Fibroblast of skin of left biceps (primary cell): ENCODE measurements at regions not wholly inside any gene's neighbourhood (a gene's known extent, or its start where the extent isn't known, plus 50 kb on each side); places are given as distances from the start of the nearest gene placed in this dataset.
"Not testable (repeated sequence)": the region's sequence is repeated elsewhere in the genome, so short reads cannot be mapped to it uniquely, and the experiment has no call there.

Experiments
- DNase-seq, 2 experiments: peaks; one replicate each; pipeline ENCODE4 v3.0.0-alpha.2; 2013; ENCODE audit warnings: low read depth in 2 of 2

DNA sequence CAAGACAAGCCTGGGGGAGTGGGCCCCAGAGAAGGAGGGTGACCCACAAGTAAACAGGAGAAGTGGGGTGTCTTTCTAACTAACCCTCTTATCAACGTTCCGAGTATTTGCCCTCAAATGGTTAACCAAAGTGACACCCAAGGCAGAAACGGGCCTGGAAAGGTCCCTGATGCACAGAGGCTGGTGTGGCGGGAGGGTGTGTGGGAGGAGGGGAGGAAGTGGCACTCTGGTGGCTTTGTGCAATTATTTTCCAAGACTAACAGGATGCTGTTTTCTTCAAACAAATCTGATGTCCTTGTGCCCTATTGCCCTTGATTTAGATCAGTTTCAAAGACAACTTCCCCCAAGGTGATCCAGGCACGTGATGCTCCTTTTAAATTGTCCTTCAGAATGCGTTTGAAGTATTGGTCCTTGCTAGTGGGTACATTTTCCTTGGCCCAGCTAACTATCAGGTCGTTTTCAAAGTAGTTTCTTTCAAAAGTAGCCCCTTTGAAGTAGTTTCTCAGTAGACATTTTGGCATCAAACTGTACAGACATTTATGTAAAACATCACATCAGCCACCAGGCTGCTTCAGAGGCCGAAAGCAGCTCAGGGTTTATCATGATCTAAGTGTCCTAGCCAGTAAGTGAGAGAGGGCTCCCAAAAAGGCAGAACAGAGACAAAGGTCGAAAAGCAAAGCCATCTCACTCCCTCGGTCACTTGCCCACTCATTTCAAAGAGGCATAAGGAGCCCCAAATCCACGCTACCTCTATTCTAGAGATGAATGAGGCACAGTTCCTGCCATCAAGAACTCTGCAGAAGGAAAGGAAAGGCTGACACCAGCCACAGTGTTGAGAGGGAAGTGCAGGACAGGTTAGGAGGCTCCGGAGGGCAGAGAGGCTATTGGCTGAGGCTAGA lies 371.1 kb upstream of the ID2 start:
- no peak for DNase-seq

DNA sequence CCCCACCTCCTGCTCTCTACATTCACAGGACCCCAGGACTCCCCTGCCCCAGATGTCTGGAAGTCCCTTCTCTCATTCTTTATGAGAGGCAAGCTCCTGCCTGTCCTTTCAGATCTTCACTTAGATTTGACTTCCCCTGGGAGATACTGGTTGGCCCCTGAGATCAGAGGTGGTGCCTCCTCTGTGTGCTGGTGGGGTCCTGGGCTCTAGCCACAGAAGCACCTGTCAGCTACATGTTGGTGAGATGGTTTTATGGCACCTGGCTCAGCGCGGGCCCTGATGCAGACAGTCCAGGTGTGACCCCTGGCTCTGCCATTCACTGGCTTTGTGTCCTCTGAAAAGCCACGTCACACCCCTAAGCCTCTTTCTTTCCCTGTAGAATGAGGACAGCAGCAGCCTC lies 369.6 kb upstream of the ID2 start:
- no peak for DNase-seq

DNA sequence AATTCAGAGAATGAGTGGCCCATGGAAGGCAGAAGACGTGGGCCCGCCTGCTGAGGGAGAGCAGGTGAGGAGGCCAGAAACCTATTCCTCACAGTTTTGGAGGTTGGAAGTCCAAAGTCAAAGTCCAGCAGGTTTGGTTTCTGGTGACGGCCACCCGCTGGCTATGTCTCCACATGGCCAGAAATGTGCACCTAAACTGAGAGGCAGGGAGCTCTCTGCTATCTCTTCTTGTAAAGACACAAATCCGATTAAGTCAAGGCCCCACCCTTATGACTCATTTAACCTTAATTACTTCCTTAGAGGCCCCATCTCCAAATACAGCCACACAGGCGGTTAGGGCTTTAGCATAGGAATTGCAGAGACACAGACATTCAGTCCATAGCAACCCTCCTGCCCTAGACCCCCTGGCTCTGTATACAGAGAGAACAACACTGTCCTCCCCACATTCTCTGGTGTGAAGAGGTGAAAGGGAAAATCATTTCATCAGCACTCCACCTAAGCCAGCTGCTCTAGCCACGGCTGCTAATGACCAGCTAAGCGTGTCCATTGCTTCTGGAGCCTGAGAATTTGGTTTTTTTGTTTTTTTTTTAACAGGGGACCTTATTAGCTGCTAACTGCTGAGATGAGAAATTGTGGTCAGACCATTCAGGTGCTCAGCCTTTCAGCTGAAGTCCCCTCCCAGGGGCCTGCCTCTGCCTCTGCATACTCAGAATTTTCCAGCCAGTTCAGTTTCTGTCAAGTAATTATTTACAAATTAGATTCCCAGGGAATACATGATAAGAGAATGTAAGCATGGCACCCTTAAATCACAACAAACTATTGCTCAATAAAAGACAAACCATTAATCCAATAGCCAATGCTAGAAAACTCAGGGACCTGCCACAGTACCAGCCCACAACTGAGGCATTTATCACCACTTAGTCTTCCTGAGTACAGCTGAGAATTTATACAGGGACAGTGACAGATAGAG lies 368.7 kb upstream of the ID2 start:
- DNase-seq, result no peak

DNA sequence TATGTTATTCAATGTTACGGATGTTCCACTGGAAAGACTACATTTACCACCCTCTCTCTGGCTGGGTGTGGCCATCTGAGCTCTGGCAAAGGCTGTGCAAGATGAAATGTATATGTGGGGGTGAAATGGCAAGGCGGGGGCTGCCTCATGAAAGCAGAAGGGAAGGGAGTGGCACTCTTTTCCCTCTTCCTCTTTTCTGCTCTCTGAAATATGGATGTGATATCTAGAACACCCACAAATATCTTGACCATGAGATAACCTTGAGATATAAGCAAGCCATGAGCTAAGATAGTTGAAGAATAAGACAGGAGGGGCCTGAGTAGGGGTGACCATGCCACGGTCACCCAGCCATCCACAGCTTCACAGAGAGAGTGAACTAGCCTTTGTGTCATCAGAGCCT lies 367.8 kb upstream of the ID2 start:
- no peak for DNase-seq

DNA sequence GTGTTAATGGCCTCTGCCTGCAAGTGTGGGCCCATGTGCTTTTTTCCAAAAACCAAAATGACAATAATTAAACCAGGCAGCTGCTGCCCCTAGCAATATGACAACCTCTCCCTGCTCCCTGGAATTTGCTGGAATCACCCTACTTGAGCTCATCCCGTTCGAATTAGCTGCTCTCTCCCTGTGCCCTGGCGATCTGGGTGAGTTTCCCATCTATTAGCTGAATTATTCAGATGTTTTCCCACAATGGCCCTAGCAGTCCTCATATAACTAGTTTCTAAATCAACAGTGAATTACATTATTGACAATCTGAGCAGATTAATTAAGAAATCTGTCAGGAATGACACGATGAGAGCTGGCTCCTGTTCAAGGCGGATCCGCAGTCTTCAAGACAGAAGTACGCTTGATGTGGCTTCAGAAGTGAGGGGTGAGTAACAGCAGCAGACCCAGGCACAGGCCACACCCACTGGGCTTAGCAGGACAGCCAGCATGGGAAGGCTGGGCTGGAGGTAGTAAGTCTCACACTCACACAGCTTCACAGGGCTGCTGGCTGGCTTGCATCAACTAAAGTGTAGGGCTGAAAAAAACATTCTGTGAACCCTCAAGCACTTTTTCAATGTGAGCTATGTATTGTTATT lies 366.2 kb upstream of the ID2 start:
- no peak for DNase-seq

DNA sequence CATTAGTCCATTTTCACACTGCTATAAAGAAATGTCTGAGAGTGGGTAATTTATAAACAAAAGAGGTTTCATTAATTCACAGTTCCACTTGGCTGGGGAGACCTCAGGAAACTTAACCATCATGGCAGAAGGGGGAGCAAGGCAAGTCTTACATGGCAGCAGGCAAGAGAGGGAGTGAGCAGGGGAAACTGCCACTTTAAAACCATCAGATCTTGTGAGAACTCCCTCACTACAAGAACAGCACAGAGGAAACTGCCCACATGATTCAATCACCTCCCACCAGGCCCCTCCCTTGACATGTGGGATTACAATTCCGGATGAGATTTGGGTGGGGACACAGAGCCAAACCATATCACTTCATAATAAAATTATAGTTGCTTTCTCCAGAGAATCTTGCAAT lies 365.5 kb upstream of the ID2 start:
- no peak for DNase-seq

DNA sequence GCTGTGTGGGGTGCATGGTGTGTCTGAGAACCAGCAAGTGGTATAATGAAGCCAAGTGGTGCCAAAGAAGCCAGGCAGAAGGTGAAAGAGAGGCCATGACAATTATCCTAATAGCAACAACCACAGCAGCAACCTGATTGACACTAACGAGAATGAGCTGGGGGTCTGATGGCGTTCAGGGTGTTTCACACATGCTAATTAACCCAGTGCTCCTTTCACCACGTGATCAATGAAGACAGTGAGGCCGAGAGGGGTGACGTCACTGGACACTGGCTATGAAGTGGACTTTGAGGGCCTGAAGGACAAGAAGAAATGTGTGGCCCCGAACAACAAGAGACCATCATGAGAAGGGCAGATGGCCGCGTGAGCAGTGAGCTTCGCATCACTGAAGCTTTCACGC lies 364.4 kb upstream of the ID2 start:
- DNase-seq, result no peak

DNA sequence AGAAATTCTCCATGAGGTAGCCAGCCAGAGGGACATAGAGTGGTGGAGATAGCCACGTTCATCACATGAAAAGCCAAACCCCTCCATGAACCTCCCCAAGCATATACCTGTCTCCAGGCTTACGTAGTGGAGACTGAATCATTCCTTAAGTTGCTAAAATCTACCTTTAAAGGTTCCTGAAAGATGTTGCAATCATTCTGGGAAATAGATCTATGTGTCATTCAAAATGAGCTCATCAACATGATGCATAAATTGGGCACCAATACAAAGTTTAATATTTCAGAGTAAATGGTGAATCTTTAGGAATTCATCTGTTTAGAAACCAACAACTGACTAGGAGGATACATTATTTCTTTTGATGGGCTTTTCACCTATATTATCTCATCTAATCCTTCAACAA lies 362.6 kb upstream of the ID2 start:
- DNase-seq, result no peak

DNA sequence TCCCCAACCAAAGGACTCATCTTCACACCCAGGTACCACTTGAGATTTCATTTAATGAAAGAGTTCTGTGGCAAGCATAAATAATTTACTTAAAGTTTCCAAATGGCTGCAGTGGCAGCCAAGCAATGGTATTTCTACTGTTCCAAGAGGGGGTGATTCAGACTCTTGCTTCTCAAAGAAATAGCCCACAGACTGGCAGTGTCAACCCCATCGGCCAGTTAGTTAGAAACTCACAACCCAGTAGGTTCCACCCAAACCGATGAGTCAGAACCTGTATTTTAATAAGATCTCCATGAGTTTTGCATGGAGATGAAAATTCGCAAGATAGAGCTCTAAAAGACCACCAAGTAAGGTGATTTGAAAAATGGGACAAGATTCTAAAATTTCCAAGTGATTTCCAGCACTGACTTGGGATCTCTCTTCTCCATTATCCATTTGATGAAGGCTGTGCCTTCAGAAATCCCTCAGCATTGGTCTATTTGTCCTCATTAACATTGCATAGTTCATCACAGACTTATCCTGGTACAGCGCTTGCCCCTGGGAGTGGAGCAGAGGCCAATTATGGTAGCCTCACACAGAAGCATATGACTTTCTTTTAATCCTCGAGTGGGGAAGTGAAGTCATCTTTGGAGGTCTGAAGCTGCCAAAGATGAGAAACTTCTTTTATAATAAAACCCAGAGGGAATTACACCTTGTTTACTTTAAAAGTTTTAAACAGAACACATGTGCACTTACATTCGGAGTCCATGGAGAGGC lies 361.4 kb upstream of the ID2 start:
- no peak for DNase-seq

DNA sequence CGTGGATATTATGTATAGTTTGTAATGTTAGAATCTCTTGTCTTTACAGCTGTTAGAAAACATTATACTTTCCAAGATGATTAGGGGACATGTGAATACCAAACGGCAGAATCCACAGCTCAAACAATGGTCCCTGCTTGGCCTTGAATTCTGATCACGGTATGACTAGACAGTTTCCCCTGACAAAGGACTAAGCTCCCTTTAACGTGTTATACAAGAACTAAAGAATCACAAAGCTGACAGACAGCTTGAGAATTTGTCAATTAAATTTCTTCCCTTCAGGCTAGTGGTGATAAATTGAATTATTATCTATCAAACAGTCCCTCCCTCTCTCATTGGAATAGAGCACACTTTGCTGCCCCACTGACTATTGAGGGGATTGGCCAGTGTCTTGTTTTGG lies 359.2 kb upstream of the ID2 start:
- no peak for DNase-seq

DNA sequence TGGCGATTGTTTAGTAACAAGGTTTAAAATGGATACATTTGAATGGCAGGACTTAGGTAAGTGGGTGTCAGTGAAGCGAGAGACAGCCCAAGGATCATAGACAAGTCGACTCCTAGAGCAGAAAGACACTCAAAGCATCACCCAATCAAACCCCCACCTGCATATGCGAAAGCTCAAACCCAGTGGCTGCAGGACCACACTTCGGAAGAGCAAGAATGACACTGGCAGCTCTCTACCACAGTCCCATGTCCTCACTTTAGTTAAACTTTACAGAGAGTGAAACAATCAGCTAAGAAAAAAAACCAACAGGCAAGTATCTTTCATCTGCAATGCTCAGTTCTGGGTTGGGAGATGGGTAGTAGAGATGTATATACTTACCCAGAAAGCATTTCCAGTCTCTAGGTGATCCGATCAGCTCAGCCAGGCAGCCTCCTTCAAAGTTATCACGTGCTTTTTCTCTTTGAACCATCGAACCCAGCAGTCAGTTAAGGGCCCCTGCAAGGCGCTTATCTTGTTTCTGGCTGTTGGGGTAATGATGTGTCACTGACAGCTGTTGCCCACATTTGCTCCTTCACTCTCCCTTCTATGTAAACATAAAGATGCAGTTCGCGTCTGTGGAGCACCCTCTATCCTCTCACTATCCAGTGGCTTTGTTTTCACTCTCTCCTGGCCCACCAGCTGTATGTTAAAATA lies 357.5 kb upstream of the ID2 start:
- no peak for DNase-seq

DNA sequence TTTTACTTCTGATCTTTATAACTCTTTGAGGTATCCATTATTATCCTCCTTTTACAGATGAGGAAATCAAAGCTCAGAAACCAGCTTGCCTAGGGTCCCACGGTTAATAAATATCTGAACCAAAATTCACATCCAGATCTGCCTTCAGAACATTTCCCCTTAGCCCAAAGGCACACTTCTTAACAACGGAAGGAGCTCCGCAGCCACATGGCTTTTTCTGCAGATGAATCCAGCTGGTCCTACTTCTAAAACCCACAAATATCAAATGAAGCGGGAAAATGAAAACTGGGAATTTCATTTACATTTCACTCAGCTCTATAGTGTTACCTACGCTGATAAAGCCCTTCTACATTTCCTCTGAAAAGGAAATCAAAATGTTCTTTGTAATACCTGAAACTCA lies 357.0 kb upstream of the ID2 start:
- no peak for DNase-seq

DNA sequence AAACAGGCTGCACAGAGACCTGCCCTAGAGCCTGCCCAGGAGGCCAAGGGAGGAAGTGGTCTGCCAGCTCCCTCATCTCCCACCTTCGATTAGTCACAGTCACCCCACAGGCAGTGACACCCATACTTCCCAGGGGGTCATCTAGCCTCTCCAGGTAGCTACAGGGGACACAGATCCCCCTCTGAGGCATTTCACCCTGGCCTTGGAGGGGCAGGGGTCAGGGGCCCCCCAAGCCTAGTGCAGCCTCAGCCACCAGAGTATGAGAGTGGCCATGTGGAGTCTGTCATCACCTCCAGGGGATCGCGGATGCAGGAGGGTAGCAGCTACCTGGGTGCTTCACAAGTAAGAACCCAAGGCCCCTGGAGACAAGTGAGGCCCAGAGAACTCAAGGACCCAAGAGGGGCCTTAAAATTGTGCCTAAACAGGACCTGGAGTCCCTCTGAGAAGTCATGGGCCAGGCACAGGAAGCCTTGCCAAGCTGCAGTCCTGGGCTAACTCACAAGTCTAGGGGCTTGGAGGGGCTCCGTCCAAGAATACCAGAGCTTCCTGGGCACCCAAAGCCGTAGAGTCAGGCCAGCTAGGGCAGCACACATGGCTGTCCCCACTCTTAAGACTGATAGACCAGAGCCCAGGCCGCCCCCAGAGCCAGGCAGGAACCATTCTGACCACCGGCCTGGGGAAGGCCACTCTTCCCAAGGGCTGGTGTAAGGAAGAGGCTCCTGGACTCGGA lies 354.3 kb upstream of the ID2 start:
- no peak for DNase-seq

DNA sequence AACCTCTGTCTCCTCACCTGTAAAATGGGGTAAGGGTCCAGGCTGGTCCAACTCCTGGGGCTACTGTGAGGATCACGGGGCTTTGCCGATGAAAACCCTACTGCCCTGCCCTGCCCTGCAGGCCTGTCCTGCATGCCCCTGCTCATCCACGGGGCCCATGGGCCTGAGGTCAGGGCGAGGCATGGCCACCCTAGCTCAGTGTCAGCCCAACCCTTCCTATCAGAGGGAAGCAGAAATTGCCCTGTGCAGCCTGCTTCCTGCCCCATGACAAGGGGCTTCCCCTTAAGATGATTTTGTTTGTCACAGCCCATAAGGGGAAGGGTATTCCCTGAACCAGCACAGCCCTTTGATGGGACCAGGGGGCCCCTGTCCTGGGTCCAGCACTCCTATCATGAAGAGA lies 353.6 kb upstream of the ID2 start:
- DNase-seq, result no peak

DNA sequence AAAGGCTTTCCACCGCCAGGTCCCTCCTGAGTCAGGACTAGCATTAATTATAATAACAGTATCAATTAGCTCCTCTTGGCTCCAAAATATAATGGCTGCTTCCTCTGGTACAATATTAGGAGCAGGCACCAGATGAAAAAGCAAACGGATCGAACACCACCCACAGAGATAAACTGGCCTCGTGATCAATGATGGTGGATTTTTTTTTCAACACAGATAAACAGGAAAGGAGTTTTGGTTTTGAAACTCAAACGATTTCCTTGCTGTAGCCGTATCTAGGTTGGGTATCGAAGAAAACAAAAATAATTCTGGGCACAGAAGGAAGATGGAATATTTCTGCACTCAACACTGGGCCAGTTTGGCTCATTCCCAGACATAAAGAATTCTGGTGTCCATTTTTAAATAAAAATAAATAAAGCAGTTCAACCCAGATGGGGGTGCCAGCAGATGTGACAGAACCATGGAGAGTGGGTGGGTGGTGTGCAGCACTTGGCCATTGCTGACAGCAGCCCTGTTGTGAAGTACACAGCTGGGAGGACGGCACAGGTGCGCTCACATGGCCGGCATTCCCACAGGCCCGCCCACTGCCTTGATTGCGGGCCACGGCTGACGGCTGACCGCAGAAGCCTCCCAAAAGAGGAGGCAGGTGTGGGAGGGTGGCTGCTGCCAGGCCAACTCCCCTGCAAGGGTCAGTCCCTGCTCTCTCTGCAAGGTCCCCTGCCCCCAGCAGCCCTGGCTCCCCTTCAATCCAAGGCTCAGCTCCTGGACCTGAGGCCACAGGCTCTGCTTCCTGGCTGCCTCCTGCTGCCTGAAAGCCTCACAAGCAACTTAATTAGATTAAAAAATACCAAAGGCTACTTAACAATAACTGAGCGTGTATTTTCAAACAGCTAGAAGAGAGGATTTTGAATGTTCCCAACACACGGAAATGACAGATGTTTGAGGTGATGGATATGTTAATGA lies 351.9 kb upstream of the ID2 start:
- DNase-seq, result no peak

DNA sequence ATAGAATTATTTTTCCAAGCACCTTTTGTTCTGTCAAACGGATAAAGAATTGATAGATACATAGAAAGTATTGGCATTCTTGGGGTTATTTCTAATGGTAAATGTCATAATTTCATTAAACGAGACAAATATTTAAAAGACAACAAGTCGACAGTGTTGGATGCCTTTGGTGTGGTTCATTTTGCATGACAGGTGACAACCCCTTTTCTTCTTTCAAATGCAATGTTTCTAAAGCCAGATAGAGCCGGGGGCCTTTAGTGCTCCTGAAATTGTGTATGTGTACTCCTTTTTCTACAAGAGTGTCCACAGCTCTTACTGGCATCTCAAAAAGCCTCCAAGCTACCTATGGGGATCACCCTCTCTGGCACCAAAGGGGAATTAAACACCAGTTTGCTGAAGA lies 350.8 kb upstream of the ID2 start:
- no peak for DNase-seq

DNA sequence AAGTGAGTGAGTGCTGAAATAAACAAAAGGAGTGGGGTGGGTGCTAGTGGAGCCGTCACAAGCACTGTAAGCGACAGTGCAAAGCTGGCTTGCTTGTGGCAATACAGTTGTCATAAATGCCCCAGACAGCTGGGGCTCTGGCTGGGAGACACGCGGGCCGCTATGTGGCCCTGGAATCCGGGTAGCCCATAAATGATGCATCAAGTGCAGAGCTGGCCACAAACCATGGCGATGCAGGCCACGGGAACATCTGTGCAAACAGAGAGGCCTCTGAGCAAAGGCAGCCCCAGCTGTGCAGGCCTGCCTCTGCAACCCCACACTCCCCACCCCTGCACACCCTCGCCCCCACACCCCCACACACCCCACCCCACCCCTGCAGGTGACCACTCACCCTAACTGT lies 349.2 kb upstream of the ID2 start:
- DNase-seq, result no peak

DNA sequence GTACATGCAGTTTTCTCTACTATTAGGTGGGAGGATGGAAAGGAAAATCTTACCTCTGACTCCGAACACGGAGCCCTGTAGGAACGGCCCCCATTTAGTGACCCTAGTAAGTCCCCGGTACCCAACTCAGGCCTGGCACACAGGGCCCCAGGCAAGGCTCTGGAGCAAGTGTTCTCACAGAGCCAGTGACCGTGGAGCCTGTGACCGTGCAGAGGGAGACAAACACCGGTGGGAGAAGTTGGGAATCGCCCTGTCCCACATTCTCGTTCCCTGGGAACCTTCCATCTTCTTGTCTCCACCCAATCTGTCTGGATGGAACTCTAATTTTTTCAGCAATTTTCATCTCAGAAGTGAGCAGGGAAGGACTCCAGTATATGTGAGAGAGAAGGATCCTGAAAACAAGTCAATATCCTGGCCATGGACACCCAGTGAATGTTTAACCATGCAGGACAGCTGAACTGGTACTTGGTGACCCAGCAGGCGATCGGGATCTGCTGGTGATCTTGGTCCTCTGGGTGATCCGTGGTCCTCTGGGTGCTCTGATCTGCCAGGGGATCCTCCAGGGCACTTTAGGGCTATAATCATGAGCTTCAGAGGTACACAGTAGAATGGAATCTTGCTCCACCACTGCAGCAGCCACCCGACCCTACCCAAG lies 348.6 kb upstream of the ID2 start:
- no peak for DNase-seq

DNA sequence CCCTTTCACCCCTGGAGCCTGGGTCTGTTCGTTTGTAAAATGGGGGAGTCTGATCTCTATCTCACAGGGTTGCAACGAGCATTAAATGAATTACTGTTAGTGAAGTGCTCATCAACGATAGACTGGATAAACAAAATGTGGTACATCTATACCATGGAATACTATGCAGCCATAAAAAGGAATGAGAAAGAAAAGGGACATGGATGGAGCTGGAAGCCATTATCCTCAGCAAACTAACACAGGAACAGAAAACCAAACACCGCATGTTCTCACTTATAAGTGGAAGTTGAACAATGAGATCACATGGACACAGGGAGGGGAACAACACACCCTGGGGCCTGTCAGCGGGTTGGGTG lies 348.0 kb upstream of the ID2 start:
- not testable (repeated sequence) for DNase-seq
